ENCODE measurements at regions not wholly inside any gene's neighbourhood (a gene's known extent, or its start where the extent isn't known, plus 50 kb on each side); places are given as distances from the start of the nearest gene placed in this dataset.
"Not testable (repeated sequence)": the region's sequence is repeated elsewhere in the genome, so short reads cannot be mapped to it uniquely, and the experiment has no call there.

GRCh38 chr5:163280897-163281296 lies 156.5 kb upstream of the CCNG1 start:
- DNase-seq (ENCODE audit: low spot score): not testable (repeated sequence)

GRCh38 chr5:163281512-163281911 lies 155.9 kb upstream of the CCNG1 start:
- no peak for DNase-seq (ENCODE audit: low spot score)

- no peak for DNase-seq (ENCODE audit: low spot score)
These were observed 143.6 kb upstream of the CCNG1 start for GRCh38 chr5:163293836-163294235.

- no peak for DNase-seq (ENCODE audit: low spot score)
These were observed 133.7 kb upstream of the CCNG1 start for GRCh38 chr5:163303718-163304117.

- DNase-seq (ENCODE audit: low spot score): no peak
These were observed 131.7 kb upstream of the CCNG1 start for GRCh38 chr5:163305655-163306054.

GRCh38 chr5:163306421-163306820 lies 131.0 kb upstream of the CCNG1 start:
- no peak for DNase-seq (ENCODE audit: low spot score)

GRCh38 chr5:163309914-163310313 lies 127.5 kb upstream of the CCNG1 start:
- DNase-seq (ENCODE audit: low spot score): no peak

GRCh38 chr5:163310997-163311396 lies 126.4 kb upstream of the CCNG1 start:
- no peak for DNase-seq (ENCODE audit: low spot score)

- DNase-seq (ENCODE audit: low spot score): no peak
These were observed 124.8 kb upstream of the CCNG1 start for GRCh38 chr5:163312598-163312997.

- DNase-seq (ENCODE audit: low spot score): not testable (repeated sequence)
These were observed 124.3 kb upstream of the CCNG1 start for GRCh38 chr5:163313049-163313448.

- DNase-seq (ENCODE audit: low spot score): not testable (repeated sequence)
These were observed 121.0 kb upstream of the CCNG1 start for GRCh38 chr5:163316374-163316773.

GRCh38 chr5:163318707-163319106 lies 118.7 kb upstream of the CCNG1 start:
- DNase-seq (ENCODE audit: low spot score): no peak

GRCh38 chr5:163321511-163321910 lies 115.9 kb upstream of the CCNG1 start:
- no peak for DNase-seq (ENCODE audit: low spot score)

- DNase-seq (ENCODE audit: low spot score): no peak
These were observed 106.4 kb upstream of the CCNG1 start for GRCh38 chr5:163330723-163331668.

- DNase-seq (ENCODE audit: low spot score): not testable (repeated sequence)
These were observed 101.3 kb upstream of the CCNG1 start for GRCh38 chr5:163336074-163336473.

- DNase-seq (ENCODE audit: low spot score): no peak
These were observed 98.2 kb upstream of the CCNG1 start for GRCh38 chr5:163339148-163339547.

GRCh38 chr5:163340378-163340777 lies 97.0 kb upstream of the CCNG1 start:
- DNase-seq (ENCODE audit: low spot score): not testable (repeated sequence)

- no peak for DNase-seq (ENCODE audit: low spot score)
These were observed 95.1 kb upstream of the CCNG1 start for GRCh38 chr5:163342306-163342705.

GRCh38 chr5:163345216-163345615 lies 92.2 kb upstream of the CCNG1 start:
- no peak for DNase-seq (ENCODE audit: low spot score)

- peak; percentile 88 for DNase-seq (ENCODE audit: low spot score)
These were observed 89.7 kb upstream of the CCNG1 start for GRCh38 chr5:163347671-163348070.

- DNase-seq (ENCODE audit: low spot score): no peak
These were observed 87.3 kb upstream of the CCNG1 start for GRCh38 chr5:163350083-163350482.

GRCh38 chr5:163352531-163352930 lies 84.9 kb upstream of the CCNG1 start:
- DNase-seq (ENCODE audit: low spot score): no peak

- not testable (repeated sequence) for DNase-seq (ENCODE audit: low spot score)
These were observed 81.6 kb upstream of the CCNG1 start for GRCh38 chr5:163355811-163356210.

GRCh38 chr5:163357636-163358035 lies 79.8 kb upstream of the CCNG1 start:
- no peak for DNase-seq (ENCODE audit: low spot score)

All from Ammon's horn (tissue), 1 donor.